ENCODE measurements at regions not wholly inside any gene's neighbourhood (a gene's known extent, or its start where the extent isn't known, plus 50 kb on each side); places are given as distances from the start of the nearest gene placed in this dataset.
"Not testable (repeated sequence)": the region's sequence is repeated elsewhere in the genome, so short reads cannot be mapped to it uniquely, and the experiment has no call there.

DNA sequence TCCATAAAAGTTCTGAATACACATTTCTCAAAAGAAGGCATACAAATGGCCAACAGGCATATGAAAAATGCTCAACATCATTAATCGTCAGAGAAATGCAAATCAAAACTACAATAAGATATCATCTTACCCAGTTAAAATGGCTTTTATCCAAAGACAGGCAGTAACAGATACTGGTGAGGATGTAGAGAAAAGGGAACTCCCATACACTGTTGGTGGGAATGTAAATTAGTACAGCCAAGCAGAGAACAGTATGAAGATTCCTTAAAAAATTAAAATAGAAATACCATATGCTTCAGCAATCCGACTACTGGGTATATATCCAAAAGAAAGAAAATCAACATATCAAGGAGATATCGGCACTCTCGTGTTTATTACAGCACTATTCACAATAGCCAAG, 1312.5 kb downstream of the DSC3 start:
- Mint-ChIP-seq H3K27me3 (no peaks in the 10 kb centered on the region), H3K4me3 (no peak overlapping the region), H3K9me3 (peaks cover 0 to 43% (median 17%) of the 10 kb centered on the region in 11 donors), H3K36me3 (no peaks in the 10 kb centered on the region), H3K27ac (no peak overlapping the region), H3K4me1 (no peaks in the 10 kb centered on the region)
- intact Hi-C loops (cut with micrococcal nuclease), result no loop called here
- H3K36me3 ChIP-seq (ENCODE audit: control insufficient read depth in 2 of 3, insufficient read depth in 3 of 3, low read length in 3 of 3), result no peaks in the 10 kb centered on the region
- ChIA-PET POLR2A (no interaction called here), CTCF (no interaction called here)
- no peak for ATAC-seq
- no peak overlapping the region for H3K27ac ChIP-seq (ENCODE audit: low read depth, low read length)
- DNase-seq, result no peak
- H3K9me3 ChIP-seq (ENCODE audit: control insufficient read depth in 2 of 3, low read length in 3 of 3), result no peaks in the 10 kb centered on the region
- H3K4me1 ChIP-seq (ENCODE audit: control insufficient read depth in 2 of 2, insufficient read depth in 2 of 2, low read length in 2 of 2), result no peaks in the 10 kb centered on the region
- H3K27me3 ChIP-seq (ENCODE audit: control insufficient read depth in 2 of 2, insufficient read depth in 2 of 2, low read length in 2 of 2), result no peaks in the 10 kb centered on the region
- H3K4me3 ChIP-seq (ENCODE audit: low read length), result no peak overlapping the region

DNA sequence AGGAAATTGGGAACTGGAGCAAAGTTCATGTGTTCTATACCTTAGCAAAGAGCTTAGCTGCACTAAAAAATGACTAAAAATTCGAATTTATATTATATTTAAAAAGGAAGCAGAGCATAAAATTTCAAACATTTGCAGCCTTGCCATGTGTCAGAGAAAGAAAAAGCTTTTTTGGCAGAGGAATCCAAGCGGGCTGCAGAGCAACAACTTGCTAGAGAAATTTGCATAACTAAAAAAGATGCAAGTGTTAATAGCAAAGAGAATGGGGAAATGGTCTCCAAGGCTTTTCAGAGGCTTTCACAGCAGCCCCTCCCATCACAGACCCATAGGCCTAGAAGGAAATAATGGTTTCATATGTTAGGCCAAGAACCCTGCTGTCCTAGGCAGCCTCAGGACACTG, 1315.9 kb downstream of the DSC3 start:
- no peaks in the 10 kb centered on the region for H3K27me3 ChIP-seq (ENCODE audit: control insufficient read depth in 2 of 2, insufficient read depth in 2 of 2, low read length in 2 of 2)
- ATAC-seq, result no peak
- H3K27ac Mint-ChIP-seq, result no peak overlapping the region
- H3K27ac ChIP-seq (ENCODE audit: low read depth, low read length), result no peak overlapping the region
- no peaks in the 10 kb centered on the region for H3K27me3 Mint-ChIP-seq
- H3K4me3 Mint-ChIP-seq, result no peak overlapping the region
- H3K4me1 ChIP-seq (ENCODE audit: control insufficient read depth in 2 of 2, insufficient read depth in 2 of 2, low read length in 2 of 2), result no peaks in the 10 kb centered on the region
- H3K9me3 ChIP-seq (ENCODE audit: control insufficient read depth in 2 of 3, low read length in 3 of 3), result no peaks in the 10 kb centered on the region
- no peak for DNase-seq
- peaks cover 0 to 3% (median 0%) of the 10 kb centered on the region in 5 donors for H3K36me3 Mint-ChIP-seq
- no peaks in the 10 kb centered on the region for H3K4me1 Mint-ChIP-seq
- no peak overlapping the region for H3K4me3 ChIP-seq (ENCODE audit: low read length)
- intact Hi-C loops (cut with micrococcal nuclease), result no loop called here
- CTCF ChIA-PET, result no interaction called here
- H3K9me3 Mint-ChIP-seq, result peaks cover 9 to 43% (median 19%) of the 10 kb centered on the region in 11 donors
- H3K36me3 ChIP-seq (ENCODE audit: control insufficient read depth in 2 of 3, insufficient read depth in 3 of 3, low read length in 3 of 3), result no peaks in the 10 kb centered on the region
- POLR2A ChIA-PET, result no interaction called here

DNA sequence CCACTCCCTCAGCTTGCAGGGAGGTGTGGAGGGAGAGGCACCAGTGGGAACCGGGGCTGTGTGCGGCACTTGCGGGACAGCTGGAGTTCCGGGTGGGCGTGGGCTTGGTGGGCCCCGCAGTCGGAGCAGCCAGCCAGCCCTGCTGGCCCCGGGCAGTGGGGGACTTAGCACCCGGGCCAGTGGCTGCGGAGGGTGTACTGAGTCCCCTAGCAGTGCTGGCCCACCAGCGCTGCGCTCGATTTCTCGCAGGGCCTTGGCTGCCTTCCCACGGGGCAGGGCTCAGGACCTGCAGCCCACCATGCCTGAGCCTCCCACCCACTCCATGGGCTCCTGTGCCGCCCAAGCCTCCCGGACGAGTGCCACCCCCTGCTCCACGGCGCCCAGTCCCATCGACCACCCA, 1319.1 kb downstream of the DSC3 start:
- intact Hi-C loops (cut with micrococcal nuclease); ATAC-seq; H3K27me3 ChIP-seq (ENCODE audit: control insufficient read depth in 2 of 2, insufficient read depth in 2 of 2, low read length in 2 of 2); H3K4me1 Mint-ChIP-seq; H3K27me3 Mint-ChIP-seq; H3K9me3 ChIP-seq (ENCODE audit: control insufficient read depth in 2 of 3, low read length in 3 of 3); POLR2A ChIA-PET; H3K27ac ChIP-seq (ENCODE audit: low read depth, low read length); H3K36me3 Mint-ChIP-seq; H3K36me3 ChIP-seq (ENCODE audit: control insufficient read depth in 2 of 3, insufficient read depth in 3 of 3, low read length in 3 of 3); H3K4me3 Mint-ChIP-seq; H3K4me3 ChIP-seq (ENCODE audit: low read length); CTCF ChIA-PET; H3K4me1 ChIP-seq (ENCODE audit: control insufficient read depth in 2 of 2, insufficient read depth in 2 of 2, low read length in 2 of 2); H3K27ac Mint-ChIP-seq; DNase-seq: not testable (repeated sequence)
- H3K9me3 Mint-ChIP-seq, result peaks cover 9 to 41% (median 20%) of the 10 kb centered on the region in 11 donors

GRCh38 chr18:29715960-29716359, 1326.6 kb downstream of the DSC3 start:
- H3K27me3 ChIP-seq (ENCODE audit: control insufficient read depth in 2 of 2, insufficient read depth in 2 of 2, low read length in 2 of 2); H3K9me3 ChIP-seq (ENCODE audit: control insufficient read depth in 2 of 3, low read length in 3 of 3); CTCF ChIA-PET; intact Hi-C loops (cut with micrococcal nuclease); POLR2A ChIA-PET; H3K4me3 Mint-ChIP-seq; H3K36me3 Mint-ChIP-seq; H3K4me3 ChIP-seq (ENCODE audit: low read length); DNase-seq; H3K27ac Mint-ChIP-seq; H3K27ac ChIP-seq (ENCODE audit: low read depth, low read length); ATAC-seq; H3K4me1 ChIP-seq (ENCODE audit: control insufficient read depth in 2 of 2, insufficient read depth in 2 of 2, low read length in 2 of 2); H3K4me1 Mint-ChIP-seq; H3K27me3 Mint-ChIP-seq; H3K36me3 ChIP-seq (ENCODE audit: control insufficient read depth in 2 of 3, insufficient read depth in 3 of 3, low read length in 3 of 3): not testable (repeated sequence)
- H3K9me3 Mint-ChIP-seq, result peaks cover 3 to 25% (median 11%) of the 10 kb centered on the region in 11 donors

GRCh38 chr18:29712785-29713184, 1329.8 kb downstream of the DSC3 start:
- no peaks in the 10 kb centered on the region for H3K36me3 ChIP-seq (ENCODE audit: control insufficient read depth in 2 of 3, insufficient read depth in 3 of 3, low read length in 3 of 3)
- intact Hi-C loops (cut with micrococcal nuclease), result no loop called here
- ChIA-PET POLR2A (no interaction called here), CTCF (no interaction called here)
- H3K27me3 Mint-ChIP-seq, result no peaks in the 10 kb centered on the region
- no peak overlapping the region for H3K27ac Mint-ChIP-seq
- no peaks in the 10 kb centered on the region for H3K9me3 ChIP-seq (ENCODE audit: control insufficient read depth in 2 of 3, low read length in 3 of 3)
- no peaks in the 10 kb centered on the region for H3K4me1 ChIP-seq (ENCODE audit: control insufficient read depth in 2 of 2, insufficient read depth in 2 of 2, low read length in 2 of 2)
- ATAC-seq (no peak), DNase-seq (no peak)
- no peaks in the 10 kb centered on the region for H3K27me3 ChIP-seq (ENCODE audit: control insufficient read depth in 2 of 2, insufficient read depth in 2 of 2, low read length in 2 of 2)
- no peak overlapping the region for H3K4me3 ChIP-seq (ENCODE audit: low read length)
- peaks cover 0 to 34% (median 7%) of the 10 kb centered on the region in 11 donors for H3K9me3 Mint-ChIP-seq
- H3K36me3 Mint-ChIP-seq, result peaks cover 0 to 4% (median 0%) of the 10 kb centered on the region in 5 donors
- no peak overlapping the region for H3K4me3 Mint-ChIP-seq
- H3K27ac ChIP-seq (ENCODE audit: low read depth, low read length), result no peak overlapping the region
- H3K4me1 Mint-ChIP-seq, result no peaks in the 10 kb centered on the region

- Histone ChIP-seq H3K9me3 (ENCODE audit: control insufficient read depth in 2 of 3, low read length in 3 of 3) (no peaks in the 10 kb centered on the region), H3K4me1 (ENCODE audit: control insufficient read depth in 2 of 2, insufficient read depth in 2 of 2, low read length in 2 of 2) (no peaks in the 10 kb centered on the region), H3K4me3 (ENCODE audit: low read length) (no peak overlapping the region), H3K36me3 (ENCODE audit: control insufficient read depth in 2 of 3, insufficient read depth in 3 of 3, low read length in 3 of 3) (no peaks in the 10 kb centered on the region), H3K27ac (ENCODE audit: low read depth, low read length) (no peak overlapping the region), H3K27me3 (ENCODE audit: control insufficient read depth in 2 of 2, insufficient read depth in 2 of 2, low read length in 2 of 2) (no peaks in the 10 kb centered on the region)
- intact Hi-C loops (cut with micrococcal nuclease), result no loop called here
- H3K4me3 Mint-ChIP-seq, result no peak overlapping the region
- POLR2A ChIA-PET, result no interaction called here
- ATAC-seq (no peak), DNase-seq (no peak)
- H3K27ac Mint-ChIP-seq, result no peak overlapping the region
- peaks cover 3 to 43% (median 9%) of the 10 kb centered on the region in 11 donors for H3K9me3 Mint-ChIP-seq
- CTCF ChIA-PET, result no interaction called here
- no peaks in the 10 kb centered on the region for H3K4me1 Mint-ChIP-seq
- peaks cover 0 to 4% (median 0%) of the 10 kb centered on the region in 5 donors for H3K36me3 Mint-ChIP-seq
- no peaks in the 10 kb centered on the region for H3K27me3 Mint-ChIP-seq
Observed at GRCh38 chr18:29711932-29712331, 1330.6 kb downstream of the DSC3 start.

GRCh38 chr18:29693334-29693733, 1349.2 kb downstream of the DSC3 start:
- no peaks in the 10 kb centered on the region for H3K27me3 Mint-ChIP-seq
- Histone ChIP-seq H3K9me3 (ENCODE audit: control insufficient read depth in 2 of 3, low read length in 3 of 3) (no peaks in the 10 kb centered on the region), H3K4me1 (ENCODE audit: control insufficient read depth in 2 of 2, insufficient read depth in 2 of 2, low read length in 2 of 2) (no peaks in the 10 kb centered on the region), H3K36me3 (ENCODE audit: control insufficient read depth in 2 of 3, insufficient read depth in 3 of 3, low read length in 3 of 3) (no peaks in the 10 kb centered on the region), H3K27ac (ENCODE audit: low read depth, low read length) (no peak overlapping the region), H3K4me3 (ENCODE audit: low read length) (no peak overlapping the region), H3K27me3 (ENCODE audit: control insufficient read depth in 2 of 2, insufficient read depth in 2 of 2, low read length in 2 of 2) (no peaks in the 10 kb centered on the region)
- H3K9me3 Mint-ChIP-seq, result peaks cover 2 to 23% (median 13%) of the 10 kb centered on the region in 11 donors
- no peak overlapping the region for H3K27ac Mint-ChIP-seq
- H3K36me3 Mint-ChIP-seq, result peaks cover 0 to 4% (median 0%) of the 10 kb centered on the region in 5 donors
- ChIA-PET CTCF (no interaction called here), POLR2A (no interaction called here)
- no peaks in the 10 kb centered on the region for H3K4me1 Mint-ChIP-seq
- DNase-seq (no peak), ATAC-seq (no peak)
- no peak overlapping the region for H3K4me3 Mint-ChIP-seq
- intact Hi-C loops (cut with micrococcal nuclease), result no loop called here

All from naive thymus-derived CD4-positive, alpha-beta T cell (primary cell).